ENCODE measurements at regions not wholly inside any gene's neighbourhood (a gene's known extent, or its start where the extent isn't known, plus 50 kb on each side); places are given as distances from the start of the nearest gene placed in this dataset.
A peak's percentile ranks its signal among the peaks of the same experiment; 100 is the strongest.

DNA sequence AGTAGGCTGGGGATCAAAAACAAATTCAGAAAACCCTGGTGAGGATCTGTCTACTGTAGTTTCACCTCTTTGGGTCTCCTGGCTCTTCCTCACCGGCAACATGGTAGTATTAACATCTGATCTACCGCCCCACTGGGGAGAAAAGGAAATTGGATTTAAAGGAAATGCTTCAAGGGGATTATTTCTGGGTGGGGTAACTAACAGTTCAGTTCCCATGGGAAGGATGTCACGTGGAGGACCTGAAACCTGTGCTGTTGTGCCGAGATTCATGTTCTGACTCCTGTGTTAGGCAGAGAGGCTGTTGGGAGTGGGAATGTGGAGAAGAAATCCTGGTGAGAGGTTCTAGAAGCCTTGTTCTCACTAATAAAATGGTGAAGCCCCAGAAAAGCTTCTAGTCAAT is 254.4 kb downstream of the BCOR start:
- no peak for DNase-seq

DNA sequence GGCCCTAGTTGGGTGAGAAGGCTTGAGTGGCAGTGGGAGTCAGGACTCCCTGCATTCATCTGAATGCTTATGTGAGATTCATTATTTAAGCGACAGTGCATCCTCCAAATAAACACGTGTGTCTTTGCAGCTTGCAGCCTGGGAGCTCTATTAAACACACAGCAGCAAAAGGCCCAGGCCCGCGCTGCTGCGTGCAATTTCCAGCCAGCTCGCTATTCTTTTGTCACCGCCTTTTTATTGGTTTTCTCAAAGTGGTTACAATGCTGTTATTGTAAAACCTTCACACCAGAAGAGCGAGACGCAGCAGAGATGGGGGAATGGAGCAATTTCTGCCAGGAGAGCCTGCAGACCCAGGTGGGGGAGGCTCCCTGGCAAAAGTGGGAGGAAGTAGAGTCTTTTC is 252.5 kb downstream of the BCOR start:
- DNase-seq, result no peak

DNA sequence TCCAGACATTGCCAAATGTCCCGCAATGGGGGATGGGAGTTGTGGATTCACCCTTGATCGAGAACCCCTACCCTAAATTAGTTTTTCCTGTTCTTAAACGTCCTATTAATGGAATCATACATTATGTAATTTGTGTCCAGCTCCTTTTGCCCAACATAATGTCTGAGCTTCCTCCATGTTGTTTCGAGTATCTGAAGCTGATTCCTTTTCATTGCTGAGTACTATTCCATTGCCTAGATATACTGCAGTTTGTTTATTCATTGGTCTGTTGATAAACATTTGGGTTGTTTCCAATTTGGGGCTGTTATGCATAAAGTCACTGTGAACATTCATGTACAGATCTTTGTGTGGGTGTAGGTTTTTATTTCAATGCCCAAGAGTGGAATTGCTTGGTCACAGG is 251.3 kb downstream of the BCOR start:
- no peak for DNase-seq

DNA sequence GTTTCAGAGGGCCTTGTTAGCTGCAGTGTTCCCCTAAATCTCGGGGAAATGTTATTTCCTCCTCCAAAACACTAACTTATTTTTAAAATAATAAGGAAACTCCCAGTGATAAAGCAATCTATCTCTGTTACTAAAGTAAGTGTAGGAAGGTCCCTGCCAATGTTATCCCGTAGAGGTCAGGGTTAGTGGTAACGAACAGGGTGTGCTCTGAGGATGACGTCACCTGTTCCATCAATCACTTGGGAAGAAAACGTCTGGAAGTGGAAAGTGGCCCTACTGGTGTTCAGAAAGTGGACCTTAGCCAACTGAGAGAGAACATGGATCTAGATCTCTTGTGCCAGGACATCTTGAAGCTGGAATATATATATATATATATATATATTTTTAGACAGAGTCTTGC is 249.5 kb downstream of the BCOR start:
- DNase-seq, result no peak

DNA sequence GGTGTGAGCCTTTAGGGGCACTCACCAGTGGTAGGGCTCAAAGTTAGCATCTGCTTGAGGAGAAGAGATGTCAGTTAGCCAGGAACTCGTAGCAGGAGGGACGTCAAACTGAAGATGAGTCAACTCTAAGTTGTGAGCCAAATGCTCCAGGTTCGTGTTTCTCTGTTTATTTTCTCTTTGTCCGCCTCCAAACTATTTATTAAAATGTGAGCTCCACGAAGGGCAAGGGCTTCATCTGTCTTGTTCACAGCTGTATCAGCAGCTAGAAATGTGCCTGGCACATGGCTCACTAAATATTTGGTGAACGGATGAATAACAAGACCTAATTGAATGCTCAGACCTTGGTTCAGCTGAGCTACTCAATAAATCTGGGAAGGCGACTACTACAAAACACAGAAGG is 248.9 kb downstream of the BCOR start:
- no peak for DNase-seq

DNA sequence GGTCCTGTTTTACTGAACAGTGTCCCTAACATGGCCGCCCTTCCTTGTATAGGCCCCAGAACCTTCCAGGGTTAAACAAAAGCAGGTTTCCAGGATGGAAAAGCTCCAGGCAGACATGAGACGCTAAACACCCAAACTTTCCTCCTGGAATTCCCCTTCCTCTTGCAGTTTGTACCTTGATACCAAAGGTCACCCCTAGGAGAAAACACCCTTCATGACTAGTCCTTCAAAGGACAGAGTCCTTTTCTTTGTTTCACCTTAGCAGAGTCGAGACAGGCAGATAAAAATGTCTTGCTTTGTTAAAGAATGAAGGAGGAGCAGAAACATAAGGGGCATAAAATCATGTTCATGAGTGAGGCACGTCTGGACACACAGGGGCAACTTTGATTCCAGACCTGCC is 247.5 kb downstream of the BCOR start:
- no peak for DNase-seq

DNA sequence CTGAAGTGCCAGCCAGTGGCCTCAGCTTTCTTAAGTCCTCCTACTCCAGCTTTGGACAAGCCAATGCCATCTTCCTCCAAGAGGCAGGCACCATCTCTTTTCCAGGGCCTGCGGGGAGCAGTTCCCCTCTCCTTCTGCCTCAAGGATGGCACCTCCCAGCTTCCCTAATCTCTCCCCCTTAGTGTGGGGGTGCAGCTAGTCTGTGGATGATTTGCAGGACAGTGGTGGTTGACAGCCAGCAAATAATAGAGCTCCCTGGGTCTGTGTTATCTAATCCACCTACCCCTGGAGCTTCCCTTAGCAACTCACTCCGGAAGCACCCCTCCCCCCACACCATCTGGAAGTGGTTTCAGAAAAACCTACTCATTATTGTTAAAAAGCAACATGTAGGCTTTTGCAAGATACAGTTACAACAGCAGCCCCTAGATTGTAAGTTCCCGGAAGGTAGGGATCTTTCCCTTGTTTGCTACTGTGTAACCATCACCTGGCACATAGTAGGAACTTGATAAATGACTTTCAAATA is 247.1 kb downstream of the BCOR start:
- peak; percentile 66 for DNase-seq

DNA sequence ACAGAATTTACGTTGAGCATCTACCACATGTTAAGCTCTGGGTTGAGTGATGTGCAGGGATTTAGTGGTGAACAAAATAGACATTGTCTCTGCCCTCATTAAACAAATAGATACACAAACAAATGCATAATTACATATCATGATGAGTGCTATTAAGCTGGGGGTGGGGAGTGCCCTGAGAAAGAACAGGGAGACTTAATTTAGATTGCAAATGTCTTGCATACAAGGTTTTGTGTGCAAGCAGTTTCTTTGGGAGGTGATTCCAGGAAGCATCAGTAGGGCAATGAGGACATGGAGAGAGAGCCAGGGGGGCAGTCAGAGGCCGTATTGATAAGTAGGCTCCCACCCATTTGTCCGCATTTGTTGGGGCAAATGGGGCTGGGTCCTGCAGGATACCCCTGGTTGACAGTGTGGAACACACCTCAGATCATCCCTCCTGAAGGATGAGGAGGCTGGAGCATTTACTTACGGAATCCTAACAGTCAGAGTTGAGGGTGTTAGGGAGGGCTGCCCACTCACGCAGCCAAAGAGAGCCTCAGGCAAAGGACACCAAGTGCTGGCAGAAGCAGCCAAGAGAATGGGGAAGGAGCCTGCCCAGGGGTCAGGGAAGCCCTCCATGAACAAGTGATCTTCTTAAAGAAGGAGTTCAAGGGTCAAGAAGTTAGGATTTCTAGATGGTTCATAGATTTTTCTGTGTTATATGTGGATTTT is 245.9 kb downstream of the BCOR start:
- DNase-seq, result no peak

DNA sequence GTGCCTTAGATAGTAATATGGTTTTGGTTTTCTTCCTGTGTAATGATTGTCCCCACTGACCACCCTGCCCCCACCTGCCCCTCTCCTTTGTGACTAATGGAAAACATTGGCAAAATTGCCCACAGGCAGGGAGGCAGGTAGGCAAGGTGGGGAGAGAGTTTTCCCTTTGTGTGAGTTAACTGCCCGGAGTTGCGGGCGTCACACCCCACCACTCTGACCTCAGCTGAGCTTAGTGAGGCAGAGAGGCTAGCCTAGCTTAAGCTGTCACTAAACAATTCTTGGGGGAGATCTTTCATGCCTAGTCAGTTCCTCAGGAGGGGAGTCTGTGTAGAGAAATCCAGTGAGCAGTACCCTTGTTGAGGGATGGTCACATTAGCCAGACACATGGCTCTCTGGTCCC is 245.3 kb downstream of the BCOR start:
- no peak for DNase-seq

DNA sequence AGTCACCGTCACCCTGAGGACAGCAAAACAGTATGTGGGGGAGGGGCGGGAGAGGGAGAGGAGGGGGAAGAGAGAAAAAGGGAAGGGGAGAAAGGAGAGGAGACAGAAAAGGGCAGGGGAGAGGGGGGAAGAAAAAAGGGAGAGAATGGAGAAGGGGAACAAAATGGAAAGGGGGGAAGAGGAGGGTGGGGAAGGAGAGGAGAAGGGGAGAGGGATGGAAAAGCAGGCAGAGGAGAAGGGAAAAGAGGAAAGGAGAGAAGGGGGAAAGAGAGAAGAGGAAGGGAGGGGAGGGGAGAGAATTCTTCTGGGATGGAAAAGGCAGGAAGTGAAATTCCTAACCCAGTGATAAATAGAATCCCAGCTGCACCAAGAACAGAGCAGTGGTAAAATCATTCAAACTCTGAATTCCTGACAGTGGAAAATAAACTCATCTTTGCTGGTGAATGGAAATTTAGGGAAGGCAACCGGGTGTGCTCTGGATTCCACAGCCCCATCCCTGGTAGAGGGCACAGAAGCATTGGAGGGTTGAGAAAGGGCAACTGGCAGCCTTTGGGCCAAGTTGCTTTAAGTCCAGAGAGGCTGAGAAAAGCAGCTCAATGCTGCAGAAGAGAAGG is 244.2 kb downstream of the BCOR start:
- DNase-seq, result no peak

DNA sequence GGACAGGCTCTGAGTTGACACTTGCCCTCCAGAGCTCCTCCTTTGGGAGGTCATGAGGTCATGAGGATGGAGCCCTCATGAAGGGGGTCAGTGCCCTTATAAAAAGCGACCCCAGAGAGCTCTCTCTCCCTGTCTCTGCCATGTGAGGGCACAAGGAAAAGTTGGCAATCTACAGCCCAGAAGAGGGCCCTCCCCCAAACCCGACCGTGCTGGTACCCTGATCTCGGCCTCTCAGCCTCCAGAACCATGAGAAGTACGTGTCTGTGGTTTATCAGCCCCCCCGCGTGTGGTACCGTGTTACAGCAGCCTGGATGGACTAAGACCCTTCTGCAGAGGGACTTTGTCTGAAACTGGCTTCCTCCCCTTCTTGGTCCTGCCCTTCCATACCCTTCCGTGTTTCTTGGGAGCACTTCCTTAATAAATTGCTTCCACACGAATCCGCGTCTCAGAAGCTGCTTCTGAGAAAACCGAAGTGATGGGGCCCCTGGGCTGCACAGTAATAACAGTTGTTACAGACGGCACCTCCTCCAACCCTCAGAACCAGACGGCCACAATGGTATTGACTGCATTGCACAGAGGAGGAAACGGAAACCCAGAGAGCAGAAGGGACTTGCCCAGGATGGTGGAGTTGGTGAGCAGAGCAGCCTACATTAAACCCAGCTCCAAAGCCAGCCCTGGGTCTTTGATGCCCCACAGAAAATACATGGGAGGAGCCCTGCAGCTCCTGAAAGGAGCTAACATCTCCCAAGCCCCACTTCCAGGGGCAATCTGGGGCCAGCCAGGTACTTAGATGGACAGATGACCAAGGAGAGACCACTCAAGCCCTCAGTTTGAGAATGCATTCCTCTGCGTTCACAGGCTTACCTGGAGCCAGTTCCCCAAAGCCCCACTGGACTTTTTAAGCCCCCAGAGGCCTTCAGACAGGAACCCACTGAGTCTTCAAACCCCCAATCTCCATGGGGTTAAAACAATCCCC is 242.7 kb downstream of the BCOR start:
- peak; percentile 89 for DNase-seq

DNA sequence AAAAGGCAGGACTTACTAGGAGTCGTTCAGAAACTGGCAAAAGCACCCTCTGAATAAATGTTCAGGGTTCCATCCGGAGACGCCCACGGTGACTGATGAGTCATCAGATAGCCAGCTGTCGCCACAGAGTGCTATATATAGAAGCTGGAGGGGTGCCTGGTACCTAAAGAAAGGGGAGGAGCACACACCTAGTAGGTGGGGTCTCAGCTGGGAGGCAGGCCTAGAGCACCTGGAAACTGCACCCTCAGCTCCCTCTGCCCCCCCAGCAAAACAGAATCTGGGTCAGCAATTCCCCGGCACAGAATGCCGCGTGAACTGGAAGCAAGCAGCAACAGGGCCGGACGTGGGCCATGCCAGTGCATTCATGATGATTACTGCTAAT is 242.0 kb downstream of the BCOR start:
- peak; percentile 91 for DNase-seq

DNA sequence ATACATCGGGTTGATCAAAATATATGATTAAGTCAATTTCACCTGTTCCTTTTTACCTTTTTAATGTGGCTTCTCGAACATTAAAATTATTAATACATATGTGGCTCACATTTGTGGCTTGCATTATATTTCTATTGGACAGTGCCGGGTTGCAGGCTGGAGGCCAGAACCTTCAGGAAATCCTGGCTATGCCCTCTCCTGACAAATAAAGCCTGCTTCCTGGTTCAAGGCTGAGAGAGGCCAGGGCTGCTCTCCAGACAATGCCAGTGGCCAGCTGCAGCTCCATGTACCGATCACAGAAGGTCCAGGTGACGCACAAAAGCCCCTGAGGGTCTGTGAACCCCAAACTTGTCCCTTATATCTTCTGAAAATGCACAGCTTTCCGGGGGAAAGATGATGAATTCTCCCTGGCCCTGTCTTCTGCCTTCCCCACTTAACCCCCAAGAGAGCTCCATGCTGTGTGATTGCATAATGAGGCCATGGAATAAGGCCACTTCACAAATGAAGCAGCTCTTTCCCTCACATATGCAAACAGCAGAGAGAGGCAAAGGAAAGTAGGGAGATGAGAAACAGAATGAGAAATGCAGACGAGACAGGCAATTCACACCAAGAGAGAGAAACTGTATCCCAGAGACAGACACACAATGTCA is 241.2 kb downstream of the BCOR start:
- no peak for DNase-seq

DNA sequence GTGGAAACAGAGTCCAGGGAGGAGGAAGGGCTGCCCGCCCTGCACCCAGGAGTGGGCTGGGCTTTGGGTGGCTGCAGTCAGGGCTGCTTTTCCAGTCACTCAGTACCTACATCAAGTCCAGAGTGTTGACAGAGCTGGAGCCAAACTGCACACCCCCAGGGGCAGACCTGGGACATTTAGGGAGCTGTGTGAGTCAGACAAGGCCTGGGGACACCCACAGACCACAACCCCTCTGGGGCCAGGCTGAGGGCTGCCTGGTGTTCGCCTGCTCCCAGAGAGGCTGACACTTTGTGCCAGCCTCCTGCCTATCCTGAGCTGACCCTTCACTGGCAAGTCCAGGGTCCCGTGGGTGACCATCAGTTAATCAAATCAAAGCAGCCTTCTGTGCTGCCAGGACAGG is 240.0 kb downstream of the BCOR start:
- DNase-seq, result peak; percentile 69

DNA sequence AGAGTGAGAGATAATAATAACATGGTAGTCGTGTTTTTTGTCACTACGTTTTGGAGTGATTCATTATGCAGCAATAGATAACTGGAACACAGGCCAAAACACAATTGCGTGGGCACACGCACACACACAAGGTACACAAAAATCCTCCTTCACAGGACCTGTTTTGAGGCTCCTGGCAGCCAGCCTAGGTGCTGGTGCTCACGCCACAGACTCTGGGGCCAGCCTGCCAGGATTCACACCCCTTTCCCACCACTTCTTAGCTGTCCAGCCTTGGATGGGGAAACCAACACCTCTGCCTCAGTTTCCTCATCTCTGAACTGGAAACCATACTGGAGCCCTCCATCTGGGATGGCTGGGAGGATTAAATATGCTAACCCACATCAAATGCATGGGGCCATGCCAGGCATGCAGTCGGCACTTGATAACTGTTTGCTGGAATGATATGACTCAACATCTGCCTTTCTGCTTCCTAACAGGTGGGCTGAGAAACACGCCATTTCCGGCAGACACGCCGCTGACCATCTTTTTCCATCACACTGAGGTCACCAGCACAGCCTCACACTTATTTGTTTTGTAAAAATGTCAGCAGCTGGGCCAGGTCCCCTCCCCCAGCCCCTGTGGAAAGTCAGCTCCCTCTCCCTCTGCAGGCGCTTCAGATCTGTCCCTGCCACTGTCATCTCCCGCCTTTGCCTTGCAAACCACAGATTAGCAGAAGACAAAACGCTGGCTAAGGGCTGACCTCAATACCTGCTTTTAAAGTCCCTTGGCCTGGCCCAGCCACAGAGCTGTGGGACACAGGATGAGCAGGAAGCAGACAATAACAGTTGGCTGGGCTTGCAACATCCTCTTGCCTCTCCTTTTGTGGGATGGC is 237.5 kb downstream of the BCOR start:
- DNase-seq, result peak; percentile 92

DNA sequence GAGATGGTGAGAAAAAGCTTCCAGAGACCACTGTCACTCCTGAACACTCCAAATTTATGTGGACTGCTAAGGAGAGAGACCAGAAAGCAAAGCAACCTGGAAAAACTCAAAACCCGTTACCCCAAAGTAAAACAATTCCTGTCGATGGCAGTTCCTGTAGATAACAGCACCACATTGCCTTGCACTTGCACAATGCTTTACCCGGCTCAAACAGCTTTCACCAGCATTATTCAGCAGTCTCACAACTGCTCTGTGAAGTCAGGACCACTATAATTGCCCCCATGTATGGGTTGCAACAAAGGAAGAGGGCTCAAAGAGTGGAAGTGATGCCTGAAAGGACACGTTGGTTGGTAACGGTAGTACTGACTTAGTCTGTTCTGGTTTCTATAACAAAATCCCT is 234.8 kb downstream of the BCOR start:
- no peak for DNase-seq

DNA sequence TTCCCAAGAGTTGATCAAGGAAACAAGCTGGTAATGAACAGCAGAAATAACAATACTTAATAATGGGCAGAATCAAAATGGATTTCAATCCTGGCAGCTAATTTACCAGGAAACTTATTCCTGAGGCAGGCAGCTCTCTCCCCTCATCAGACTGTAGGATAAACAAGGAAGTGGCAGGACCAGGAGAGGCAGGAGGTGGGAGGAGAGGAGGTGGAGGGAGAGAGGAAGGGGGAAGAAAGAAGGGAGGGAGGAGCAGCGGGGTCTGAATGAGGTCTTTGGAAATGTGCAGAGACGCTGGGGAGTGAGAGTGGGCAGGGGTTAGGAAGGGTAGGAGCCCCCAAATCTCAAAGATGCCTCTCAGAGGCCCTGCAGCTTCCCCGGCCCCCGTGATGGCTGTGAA is 231.5 kb downstream of the BCOR start:
- DNase-seq, result no peak

DNA sequence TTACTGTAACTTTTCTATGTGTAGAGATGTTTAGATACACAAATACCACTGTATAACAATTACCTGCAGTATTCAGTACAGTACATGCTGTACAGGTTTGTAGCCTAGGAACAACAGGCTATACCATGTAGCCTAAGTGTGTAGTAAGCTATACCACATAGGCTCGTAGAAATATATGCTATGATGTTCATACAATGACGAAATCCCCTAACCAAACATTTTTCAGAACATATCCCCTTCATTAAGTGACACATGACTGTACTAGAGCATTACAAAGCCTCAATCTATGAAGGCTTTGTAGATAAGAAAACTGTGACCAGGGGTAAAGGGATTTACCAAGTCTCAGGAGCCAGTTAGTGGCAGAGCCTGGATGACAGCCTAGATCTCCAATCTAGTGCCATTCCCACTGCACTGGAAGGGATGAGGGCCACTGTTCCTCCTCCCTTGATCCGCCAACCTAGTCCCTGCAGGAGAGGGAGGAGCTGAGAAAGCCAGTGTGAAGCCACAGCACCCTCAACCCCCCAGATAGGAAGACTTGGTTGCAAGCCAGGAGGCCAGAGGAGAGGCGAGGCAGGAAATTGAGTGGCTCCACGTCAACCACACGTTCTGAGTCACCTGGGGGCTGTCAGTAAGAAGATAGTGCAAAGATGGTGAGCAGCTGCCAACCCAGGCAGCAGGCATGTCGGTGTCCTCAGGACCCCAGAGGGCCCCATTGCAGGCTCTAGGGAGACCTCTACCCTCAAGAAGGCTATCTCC is 227.7 kb downstream of the BCOR start:
- peak; percentile 87 for DNase-seq

DNA sequence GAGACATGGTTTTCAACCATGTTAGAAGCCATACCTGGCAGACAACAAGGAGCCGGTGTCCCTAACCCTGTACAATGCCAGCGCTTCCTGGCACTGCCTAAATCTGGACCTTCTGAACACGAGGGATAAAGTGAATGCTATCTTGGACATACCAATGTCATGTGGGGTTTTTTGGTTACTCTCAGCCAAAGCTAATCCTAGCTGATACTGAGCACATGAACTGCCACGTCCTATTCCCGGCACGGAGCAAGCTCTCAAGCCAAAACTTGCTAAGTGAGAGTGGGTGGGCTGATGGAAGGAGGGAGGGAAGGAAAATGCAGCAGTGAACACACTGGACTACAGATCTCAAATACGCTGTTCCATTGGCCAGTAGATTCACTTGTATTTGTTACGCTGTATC is 226.1 kb downstream of the BCOR start:
- no peak for DNase-seq

DNA sequence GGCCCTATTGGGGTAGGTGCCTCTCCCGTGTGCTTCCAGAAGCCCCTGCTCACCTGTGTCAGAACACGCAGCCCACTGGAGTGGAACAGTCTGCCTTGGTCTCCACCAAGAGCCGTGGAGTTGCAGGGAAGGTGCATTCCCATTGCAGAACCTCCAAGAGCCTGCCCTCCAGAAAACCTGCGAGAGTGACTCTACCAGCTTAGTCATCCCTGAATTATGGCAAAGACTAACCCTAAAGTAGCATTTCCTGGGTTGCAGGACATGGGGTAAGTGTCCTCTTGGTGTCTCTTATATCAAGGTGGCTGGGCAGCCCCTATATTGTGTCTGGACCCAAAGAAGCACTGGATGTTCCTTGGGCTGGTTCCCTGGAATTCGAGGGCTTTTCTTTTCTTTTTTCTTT is 224.6 kb downstream of the BCOR start:
- DNase-seq, result no peak

DNA sequence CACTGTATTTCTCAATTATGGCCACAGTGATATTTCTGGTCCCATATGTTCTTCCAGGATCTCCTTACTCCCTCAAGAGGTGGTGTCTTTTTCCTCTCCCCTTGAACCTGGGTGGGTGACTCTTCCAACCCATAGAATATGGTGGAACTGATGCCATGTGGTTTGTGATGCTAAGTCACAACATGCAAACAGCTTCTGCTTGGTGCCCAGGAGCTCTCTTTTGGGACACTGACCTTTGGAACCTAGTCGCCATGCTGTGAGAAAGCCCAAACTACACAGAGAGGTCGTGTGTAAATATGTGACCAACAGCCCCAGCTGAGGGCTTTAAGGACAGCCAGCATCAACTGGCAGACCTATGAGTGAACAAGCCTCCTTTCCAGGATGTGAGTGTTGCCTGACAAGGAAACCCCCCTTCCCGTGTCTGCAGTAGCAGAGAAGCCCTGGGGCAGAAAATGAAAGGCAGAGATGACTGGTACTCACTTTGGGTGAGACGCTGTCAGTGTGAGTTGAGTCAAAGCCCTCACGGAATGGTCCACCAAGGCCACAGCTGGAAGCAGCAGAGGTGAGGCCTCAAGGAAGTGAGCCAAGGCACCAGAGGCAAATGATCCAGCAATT is 223.4 kb downstream of the BCOR start:
- DNase-seq, result peak; percentile 82

Measured in activated effector memory CD4-positive, alpha-beta T cell treated with anti-CD3 and anti-CD28 coated beads, Interleukin-2, amount 50 U/mL, for 16 hours (primary cell).